ENCODE measurements at regions not wholly inside any gene's neighbourhood (a gene's known extent, or its start where the extent isn't known, plus 50 kb on each side); places are given as distances from the start of the nearest gene placed in this dataset.
"Not testable (repeated sequence)": the region's sequence is repeated elsewhere in the genome, so short reads cannot be mapped to it uniquely, and the experiment has no call there.

- FAIRE-seq (no peak), DNase-seq (ENCODE audit: low spot score in 2 of 2) (no peak)
These were observed 708.5 kb upstream of the FAM98A start for GRCh38 chr2:34307636-34308035.

- no peak for DNase-seq (ENCODE audit: low spot score in 2 of 2)
- no peak for FAIRE-seq
These were observed 707.6 kb upstream of the FAM98A start for GRCh38 chr2:34306745-34307144.

DNA sequence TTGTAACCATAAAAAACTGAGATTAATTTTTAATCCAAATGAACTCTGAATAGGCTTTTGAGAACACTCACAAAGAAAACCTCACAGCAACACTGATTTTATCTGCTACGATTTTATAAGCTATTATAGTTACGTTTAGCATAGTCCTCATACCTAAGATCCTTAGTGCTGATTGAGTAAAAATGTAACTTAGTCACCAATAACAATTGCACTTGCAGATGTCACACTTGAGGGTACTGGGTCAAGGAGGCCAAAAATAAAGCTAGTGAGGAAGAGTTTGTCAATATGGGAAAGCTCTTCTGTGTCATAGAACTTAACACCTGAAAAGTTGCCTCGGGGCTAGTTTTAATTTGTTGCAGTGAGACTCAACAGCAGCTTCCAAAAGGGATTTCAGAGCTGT lies 706.5 kb upstream of the FAM98A start:
- FAIRE-seq: no peak
- DNase-seq (ENCODE audit: low spot score in 2 of 2): no peak

DNA sequence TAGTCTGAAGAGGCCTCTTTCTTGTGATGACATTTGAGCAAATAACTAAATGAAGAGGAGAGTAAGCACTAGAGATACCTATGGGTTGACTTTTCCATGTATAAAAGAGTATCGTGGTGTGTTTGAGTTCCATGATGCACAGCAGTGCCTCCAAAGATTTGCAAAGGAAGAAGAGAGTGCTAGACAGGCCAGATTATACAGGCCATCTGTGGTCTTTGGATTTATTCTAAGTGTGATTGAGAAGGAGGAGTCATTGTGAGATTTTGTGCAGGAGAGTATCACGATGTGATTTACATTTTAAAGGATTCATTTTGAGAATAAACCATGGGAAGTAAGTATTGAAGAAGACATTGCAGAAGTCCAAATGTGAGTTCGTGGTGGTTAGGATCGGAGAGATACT lies 695.9 kb upstream of the FAM98A start:
- DNase-seq (ENCODE audit: low spot score in 2 of 2) (no peak), FAIRE-seq (no peak)

- no peak for FAIRE-seq
- no peak for DNase-seq (ENCODE audit: low spot score in 2 of 2)
These were observed 692.0 kb upstream of the FAM98A start for GRCh38 chr2:34291076-34291475.

- no peak for FAIRE-seq
These were observed 688.9 kb upstream of the FAM98A start for GRCh38 chr2:34288016-34288415.

GRCh38 chr2:34280606-34281005 lies 681.5 kb upstream of the FAM98A start:
- DNase-seq (ENCODE audit: low spot score in 2 of 2) (no peak), FAIRE-seq (no peak)

More at GRCh38 chr2:34288016-34288415, 688.9 kb upstream of the FAM98A start:
- no peak for DNase-seq (ENCODE audit: low spot score in 2 of 2)

- FAIRE-seq (no peak), DNase-seq (ENCODE audit: low spot score in 2 of 2) (no peak)
These were observed 668.0 kb upstream of the FAM98A start for GRCh38 chr2:34266908-34267697.

DNA sequence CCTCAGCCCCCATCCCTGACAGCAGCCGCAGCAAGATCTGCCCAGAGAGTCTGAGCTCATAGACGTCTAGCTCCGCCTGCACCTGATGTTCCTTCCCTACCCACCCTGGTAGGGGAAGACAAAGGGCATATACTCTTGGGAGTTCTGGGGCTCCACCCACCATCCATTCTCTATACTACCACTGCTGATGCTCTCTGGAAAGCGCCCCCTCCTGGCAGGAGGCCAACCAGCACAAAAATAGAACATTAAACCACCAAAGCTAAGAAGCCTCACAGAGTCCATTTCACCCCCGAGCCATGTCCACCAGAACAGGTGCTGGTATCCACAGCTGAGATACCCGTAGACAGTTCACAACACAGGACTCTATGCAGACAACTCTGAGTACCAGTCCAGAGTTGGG lies 662.6 kb upstream of the FAM98A start:
- DNase-seq (ENCODE audit: low spot score in 2 of 2) (no peak), FAIRE-seq (no peak)

- DNase-seq (ENCODE audit: low spot score in 2 of 2) (no peak), FAIRE-seq (no peak)
These were observed 655.3 kb upstream of the FAM98A start for GRCh38 chr2:34254272-34254878.

GRCh38 chr2:34252111-34252510 lies 653.0 kb upstream of the FAM98A start:
- DNase-seq (ENCODE audit: low spot score in 2 of 2): no peak
- no peak for FAIRE-seq

- DNase-seq (ENCODE audit: low spot score in 2 of 2): no peak
- no peak for FAIRE-seq
These were observed 652.5 kb upstream of the FAM98A start for GRCh38 chr2:34251578-34251977.

GRCh38 chr2:34244195-34244594 lies 645.1 kb upstream of the FAM98A start:
- no peak for FAIRE-seq

DNA sequence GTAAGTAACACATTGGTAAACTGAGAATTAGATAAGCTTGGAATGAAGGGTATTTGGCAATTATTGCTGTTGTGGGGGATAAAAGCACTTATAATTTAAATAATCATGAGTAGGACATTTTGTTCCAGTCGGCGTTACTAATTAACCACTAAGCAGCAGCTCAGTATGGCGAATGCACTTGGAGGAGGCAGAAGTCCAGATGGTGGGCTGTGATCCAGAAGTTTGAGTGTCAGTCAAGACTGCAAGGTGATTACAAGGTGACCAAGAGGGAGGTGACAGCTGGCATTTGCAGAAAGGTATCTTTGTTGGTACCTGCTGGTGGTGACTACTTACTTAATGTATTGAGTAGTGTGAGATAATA lies 643.6 kb upstream of the FAM98A start:
- no peak for DNase-seq (ENCODE audit: low spot score in 2 of 2)
- FAIRE-seq: no peak

More at GRCh38 chr2:34244195-34244594, 645.1 kb upstream of the FAM98A start:
- DNase-seq (ENCODE audit: low spot score in 2 of 2): no peak

DNA sequence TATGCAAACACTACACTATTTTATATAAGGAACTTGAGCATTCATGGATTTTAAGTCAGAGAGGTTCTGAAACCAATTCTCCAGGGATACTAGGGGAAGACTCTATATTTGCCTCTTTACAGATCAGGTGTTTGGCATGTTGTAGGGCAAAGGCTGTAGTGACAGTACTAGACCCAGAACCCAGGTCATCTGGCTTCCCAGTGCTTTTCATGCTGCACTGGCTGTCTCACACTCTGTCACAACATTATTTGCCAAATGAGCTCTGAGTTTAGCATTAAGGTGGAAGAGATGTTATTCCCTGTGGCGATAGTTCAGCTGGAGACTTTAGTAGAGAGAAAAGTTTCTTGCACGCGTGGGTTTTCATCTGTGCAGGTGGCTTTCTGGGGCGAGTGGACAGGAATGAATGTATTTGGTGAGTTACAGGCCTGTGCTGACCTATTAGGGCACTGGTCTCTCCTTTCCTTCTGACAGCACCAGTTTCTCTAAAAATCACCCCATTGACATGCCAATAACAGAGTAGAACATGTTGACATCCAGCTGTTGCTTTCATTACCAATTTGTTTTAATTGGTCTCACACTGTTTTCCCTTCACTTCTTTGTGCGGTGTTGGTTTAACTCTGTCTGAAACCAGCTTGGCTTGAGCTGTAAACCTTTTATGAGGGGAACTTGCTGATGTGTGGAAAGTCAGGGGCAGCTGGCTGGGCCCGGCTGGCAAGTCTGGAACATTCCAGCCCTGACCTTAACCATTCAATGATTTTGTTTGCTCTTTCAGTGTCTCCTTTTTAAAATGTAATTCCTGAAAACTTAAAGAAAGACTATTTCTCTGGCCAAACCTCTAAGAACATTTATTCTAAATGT lies 643.0 kb upstream of the FAM98A start:
- DNase-seq (ENCODE audit: low spot score in 2 of 2) (no peak), FAIRE-seq (no peak)

- FAIRE-seq (no peak), DNase-seq (ENCODE audit: low spot score in 2 of 2) (no peak)
These were observed 640.4 kb upstream of the FAM98A start for GRCh38 chr2:34239511-34239910.

- FAIRE-seq: no peak
- no peak for DNase-seq (ENCODE audit: low spot score in 2 of 2)
These were observed 635.7 kb upstream of the FAM98A start for GRCh38 chr2:34234823-34235222.

GRCh38 chr2:34229998-34230397 lies 630.9 kb upstream of the FAM98A start:
- FAIRE-seq: no peak

GRCh38 chr2:34215174-34215573 lies 616.1 kb upstream of the FAM98A start:
- no peak for FAIRE-seq
- no peak for DNase-seq (ENCODE audit: low spot score in 2 of 2)

More at GRCh38 chr2:34229998-34230397, 630.9 kb upstream of the FAM98A start:
- no peak for DNase-seq (ENCODE audit: low spot score in 2 of 2)

DNA sequence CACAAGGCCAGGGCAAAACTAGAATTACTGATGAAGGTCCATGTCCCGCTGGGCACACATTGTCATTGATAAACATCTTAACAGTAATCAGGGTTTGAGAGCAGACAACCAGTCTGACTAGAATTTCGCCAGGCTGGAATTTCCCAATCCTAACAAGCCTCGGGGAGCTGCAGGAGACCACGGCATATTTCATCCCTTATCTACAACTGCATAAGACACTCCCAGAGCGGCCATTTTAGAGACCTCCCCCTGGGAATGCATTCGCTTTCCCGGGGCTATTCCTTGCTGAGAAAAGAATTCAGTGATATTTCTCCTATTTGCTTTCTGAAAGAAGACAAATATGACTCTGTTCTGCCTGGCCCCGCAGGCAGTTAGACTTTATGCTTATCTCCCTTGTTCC lies 611.3 kb upstream of the FAM98A start:
- not testable (repeated sequence) for FAIRE-seq; DNase-seq (ENCODE audit: low spot score in 2 of 2)

DNA sequence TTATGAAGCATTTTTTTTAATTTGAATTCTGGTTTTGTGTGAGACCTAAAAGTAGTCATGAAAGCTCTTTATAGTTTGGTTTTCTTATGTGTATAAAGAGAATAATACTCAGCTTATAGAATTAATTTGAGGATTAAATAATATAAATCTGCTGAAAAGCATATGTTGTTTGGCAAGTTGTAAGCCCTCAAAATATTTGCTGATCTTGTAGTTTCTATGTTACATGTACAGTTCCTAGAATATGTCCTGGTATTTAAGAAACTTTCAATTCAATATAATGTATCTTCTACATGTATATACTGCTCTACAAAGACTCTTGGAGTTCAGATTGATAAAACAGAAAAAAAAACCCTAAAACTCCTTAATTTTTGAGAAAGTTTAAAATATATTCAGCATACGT lies 605.5 kb upstream of the FAM98A start:
- no peak for FAIRE-seq
- DNase-seq (ENCODE audit: low spot score in 2 of 2): no peak

Data from frontal cortex (tissue), 3 donors.